ENCODE measurements at regions not wholly inside any gene's neighbourhood (a gene's known extent, or its start where the extent isn't known, plus 50 kb on each side); places are given as distances from the start of the nearest gene placed in this dataset.

DNA sequence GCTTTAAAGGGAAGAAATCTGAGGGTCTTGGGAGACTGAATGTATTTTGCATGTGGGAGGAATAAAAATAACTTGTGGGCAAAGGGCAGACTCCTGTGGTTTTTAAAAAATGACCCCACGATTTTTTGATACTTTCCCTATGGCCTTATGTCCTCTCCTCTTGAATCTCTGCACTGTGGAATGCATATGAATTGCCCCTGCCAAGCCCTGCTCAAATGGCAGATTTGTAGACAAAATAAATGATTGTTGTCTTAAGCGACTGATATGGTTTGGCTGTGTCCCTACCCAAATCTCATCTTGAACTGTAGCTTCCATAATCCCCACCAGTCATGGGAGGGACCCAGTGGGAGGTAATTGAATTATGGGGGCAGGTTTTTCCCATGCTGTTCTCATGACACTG is 223.8 kb downstream of the DACT1 start:
- intact Hi-C loops (cut with DNase I; ENCODE audit: low total_unique reads) = no loop called here
- no peaks in the 10 kb centered on the region for H3K36me3 ChIP-seq
- H3K9me3 ChIP-seq = peaks cover 0 to 35% (median 25%) of the 10 kb centered on the region in 8 donors
- no peak overlapping the region for H3K27ac ChIP-seq
- whole genome bisulfite sequencing, 5 donors = 55 to 79% (median 66%) methylated on average over 2 of the region's 2 CpGs
- DNase-seq = no peak
- TF ChIP-seq POLR2A (IDR thresholded peaks at IDR 0.05) (no peak), POLR2AphosphoS5 (IDR thresholded peaks at IDR 0.05) (no peak)
- TF ChIP-seq, protein P1, sequence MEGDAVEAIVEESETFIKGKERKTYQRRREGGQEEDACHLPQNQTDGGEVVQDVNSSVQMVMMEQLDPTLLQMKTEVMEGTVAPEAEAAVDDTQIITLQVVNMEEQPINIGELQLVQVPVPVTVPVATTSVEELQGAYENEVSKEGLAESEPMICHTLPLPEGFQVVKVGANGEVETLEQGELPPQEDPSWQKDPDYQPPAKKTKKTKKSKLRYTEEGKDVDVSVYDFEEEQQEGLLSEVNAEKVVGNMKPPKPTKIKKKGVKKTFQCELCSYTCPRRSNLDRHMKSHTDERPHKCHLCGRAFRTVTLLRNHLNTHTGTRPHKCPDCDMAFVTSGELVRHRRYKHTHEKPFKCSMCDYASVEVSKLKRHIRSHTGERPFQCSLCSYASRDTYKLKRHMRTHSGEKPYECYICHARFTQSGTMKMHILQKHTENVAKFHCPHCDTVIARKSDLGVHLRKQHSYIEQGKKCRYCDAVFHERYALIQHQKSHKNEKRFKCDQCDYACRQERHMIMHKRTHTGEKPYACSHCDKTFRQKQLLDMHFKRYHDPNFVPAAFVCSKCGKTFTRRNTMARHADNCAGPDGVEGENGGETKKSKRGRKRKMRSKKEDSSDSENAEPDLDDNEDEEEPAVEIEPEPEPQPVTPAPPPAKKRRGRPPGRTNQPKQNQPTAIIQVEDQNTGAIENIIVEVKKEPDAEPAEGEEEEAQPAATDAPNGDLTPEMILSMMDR (IDR thresholded peaks at IDR 0.05 in 8 of 11, conservative IDR thresholded peaks at IDR 0.05 in 3 of 11) = no peak
- H3K4me3 ChIP-seq = no peak overlapping the region
- no peaks in the 10 kb centered on the region for H3K27me3 ChIP-seq (replicated peaks in 1 of 7)
- H3K4me1 ChIP-seq = no peaks in the 10 kb centered on the region

DNA sequence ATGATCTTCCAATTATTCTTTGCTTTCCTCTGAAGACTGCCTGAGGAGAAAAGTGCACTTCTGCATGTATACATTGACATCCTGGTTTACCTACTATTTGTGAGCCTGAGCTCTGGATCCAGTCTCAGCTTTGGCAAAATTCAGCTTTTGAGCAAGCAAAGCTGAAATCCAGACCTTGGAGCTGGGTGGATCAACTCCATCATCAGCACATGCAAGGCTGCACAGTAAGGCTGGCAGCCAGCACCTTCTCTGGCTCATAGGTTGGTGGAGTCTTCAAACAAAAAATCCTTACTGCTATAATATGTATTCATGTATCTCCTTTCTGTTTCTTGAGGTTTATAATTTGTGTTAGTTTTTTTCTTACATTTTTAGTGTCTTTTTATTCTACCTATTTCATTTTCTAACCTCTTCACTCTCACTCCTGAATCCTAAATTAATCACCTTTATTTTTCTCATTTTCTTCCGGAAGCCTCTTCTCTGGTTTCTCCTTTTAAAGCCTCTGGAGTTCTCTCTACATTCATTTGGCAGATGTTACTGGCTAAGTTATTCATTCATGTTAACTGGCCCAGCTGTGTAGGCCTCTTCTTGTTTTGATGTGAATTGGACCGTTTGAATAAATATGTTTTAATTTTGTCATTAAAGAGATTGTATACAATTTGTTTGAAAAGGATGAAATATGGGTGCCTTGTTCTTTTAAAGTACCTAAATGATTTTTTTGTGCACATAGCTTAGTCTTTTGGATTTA is 224.8 kb downstream of the DACT1 start:
- no peak for DNase-seq
- TF ChIP-seq POLR2AphosphoS5 (IDR thresholded peaks at IDR 0.05) (no peak), POLR2A (IDR thresholded peaks at IDR 0.05) (no peak)
- TF ChIP-seq, protein P1 (IDR thresholded peaks at IDR 0.05 in 8 of 11, conservative IDR thresholded peaks at IDR 0.05 in 3 of 11) = no peak
- Histone ChIP-seq H3K27ac (no peak overlapping the region), H3K4me3 (no peak overlapping the region), H3K9me3 (peaks cover 0 to 30% (median 25%) of the 10 kb centered on the region in 8 donors), H3K27me3 (replicated peaks in 1 of 7) (no peaks in the 10 kb centered on the region), H3K4me1 (no peaks in the 10 kb centered on the region), H3K36me3 (no peaks in the 10 kb centered on the region)
- 48 to 90% (median 84%) methylated on average over 2 of the region's 2 CpGs for WGBS, 5 donors
- intact Hi-C loops (cut with DNase I; ENCODE audit: low total_unique reads) = no loop called here

DNA sequence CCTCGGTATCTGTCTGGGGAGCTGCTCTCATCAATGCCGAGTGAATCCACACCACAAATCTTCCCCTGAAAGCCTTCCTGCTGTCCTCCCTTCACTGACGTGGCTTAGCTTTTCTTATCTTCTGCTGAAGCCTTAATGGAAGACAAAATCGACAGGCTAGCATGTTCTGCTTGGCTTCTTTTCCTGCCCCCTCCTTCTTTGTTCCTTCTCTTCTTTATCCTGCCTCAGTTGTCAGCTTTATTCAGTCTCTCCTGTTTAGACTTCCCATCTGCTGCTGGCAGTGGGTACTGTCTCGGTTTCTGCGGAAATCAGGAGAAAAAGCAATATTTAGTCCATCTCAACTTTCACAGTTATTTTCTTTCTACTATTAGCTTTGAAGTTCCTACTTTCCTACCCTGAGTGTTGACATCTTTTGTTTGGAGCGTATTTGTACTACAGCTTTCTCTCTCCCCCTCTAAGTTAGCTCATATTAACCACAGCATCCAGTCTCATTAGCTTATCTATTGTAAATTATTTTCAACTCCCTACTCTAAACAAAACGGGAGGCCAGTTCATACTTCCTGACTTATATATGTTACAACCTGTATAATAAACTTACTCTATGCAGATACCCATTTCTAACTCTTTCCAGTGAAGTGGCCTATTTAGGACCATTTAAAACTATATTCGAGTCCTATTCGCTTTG is 226.0 kb downstream of the DACT1 start:
- no peak for DNase-seq
- TF ChIP-seq POLR2A (IDR thresholded peaks at IDR 0.05) = no peak
- TF ChIP-seq, protein P1 (IDR thresholded peaks at IDR 0.05 in 8 of 11, conservative IDR thresholded peaks at IDR 0.05 in 3 of 11) = no peak
- no peak for TF ChIP-seq POLR2AphosphoS5 (IDR thresholded peaks at IDR 0.05)
- H3K4me3 ChIP-seq = no peak overlapping the region
- H3K27me3 ChIP-seq (replicated peaks in 1 of 7) = no peaks in the 10 kb centered on the region
- no peaks in the 10 kb centered on the region for H3K4me1 ChIP-seq
- 72 to 82% (median 77%) methylated on average over 10 of the region's 10 CpGs for WGBS, 5 donors
- H3K27ac ChIP-seq = no peak overlapping the region
- intact Hi-C loops (cut with DNase I; ENCODE audit: low total_unique reads) = no loop called here
- H3K36me3 ChIP-seq = no peaks in the 10 kb centered on the region
- H3K9me3 ChIP-seq = peaks cover 0 to 19% (median 14%) of the 10 kb centered on the region in 8 donors
